Prostate gland (tissue), 2 donors: ENCODE measurements at regions not wholly inside any gene's neighbourhood (a gene's known extent, or its start where the extent isn't known, plus 50 kb on each side); places are given as distances from the start of the nearest gene placed in this dataset.

Experiments
- CTCF ChIP-seq, 4 experiments: fragments of 200-600 bp in 2 of 4; fragments of 450-650 bp in 2 of 4; sonication (generic) in 2 of 4; IDR thresholded peaks; 1 replicate in 3 of 4; 2 replicates in 1 of 4; pipeline ENCODE4 v1.5.1; 2016 to 2019; ENCODE audit warnings: antibody characterized with exemption in 4 of 4, mild to moderate bottlenecking in 2 of 4, moderate library complexity in 2 of 4
- POLR2A ChIP-seq: fragments of 450-650 bp; IDR thresholded peaks from one replicate; pipeline ENCODE4 v1.6.1; 2016; ENCODE audit warnings: antibody characterized with exemption, mild to moderate bottlenecking
- POLR2AphosphoS5 ChIP-seq: sonication (generic); formaldehyde crosslinking; IDR thresholded peaks from one replicate; pipeline ENCODE4 v1.6.1; 2017; ENCODE audit warnings: antibody characterized with exemption

GRCh38 chr1:198848649-198849048, 209.8 kb downstream of the PTPRC start:
- no peak for TF ChIP-seq CTCF (IDR thresholded peaks at IDR 0.05)
- TF ChIP-seq POLR2AphosphoS5: no peak
- no peak for TF ChIP-seq POLR2A
